GM10266 (cell line): ENCODE measurements at regions not wholly inside any gene's neighbourhood (a gene's known extent, or its start where the extent isn't known, plus 50 kb on each side); places are given as distances from the start of the nearest gene placed in this dataset.

Experiments
- DNase-seq: peaks from one replicate; pipeline ENCODE4 v3.0.0; 2012; ENCODE audit errors: extremely low spot score
- TF ChIP-seq, protein P1 (sequence below): IDR thresholded peaks from 2 replicates; pipeline ENCODE4 v1.5.1; 2012; ENCODE audit warnings: mild to moderate bottlenecking, low read depth; ENCODE audit not compliant: control insufficient read depth, insufficient read depth; ENCODE audit errors: missing control alignments

DNA sequence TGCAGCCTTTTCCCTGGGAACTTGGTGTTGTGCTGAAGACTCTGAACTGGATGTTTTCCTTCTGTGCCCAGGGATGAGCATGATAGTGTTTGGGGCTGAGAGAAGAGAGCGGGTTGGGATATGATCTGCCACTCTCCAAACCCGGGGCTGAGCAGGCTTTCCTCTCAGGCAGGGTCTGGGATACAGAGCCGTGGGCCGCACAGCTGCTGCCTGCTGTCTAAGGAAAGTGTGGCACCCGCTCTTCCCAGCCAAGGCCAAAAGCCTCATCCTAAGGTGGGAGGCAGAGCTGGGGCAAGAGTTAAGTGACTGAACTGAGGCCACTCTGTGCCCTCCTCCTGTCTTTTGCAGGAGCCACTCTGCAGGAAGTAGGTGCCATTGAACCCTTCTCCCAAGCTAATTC, 83.6 kb upstream of the PITX1 start:
- TF ChIP-seq, protein P1, sequence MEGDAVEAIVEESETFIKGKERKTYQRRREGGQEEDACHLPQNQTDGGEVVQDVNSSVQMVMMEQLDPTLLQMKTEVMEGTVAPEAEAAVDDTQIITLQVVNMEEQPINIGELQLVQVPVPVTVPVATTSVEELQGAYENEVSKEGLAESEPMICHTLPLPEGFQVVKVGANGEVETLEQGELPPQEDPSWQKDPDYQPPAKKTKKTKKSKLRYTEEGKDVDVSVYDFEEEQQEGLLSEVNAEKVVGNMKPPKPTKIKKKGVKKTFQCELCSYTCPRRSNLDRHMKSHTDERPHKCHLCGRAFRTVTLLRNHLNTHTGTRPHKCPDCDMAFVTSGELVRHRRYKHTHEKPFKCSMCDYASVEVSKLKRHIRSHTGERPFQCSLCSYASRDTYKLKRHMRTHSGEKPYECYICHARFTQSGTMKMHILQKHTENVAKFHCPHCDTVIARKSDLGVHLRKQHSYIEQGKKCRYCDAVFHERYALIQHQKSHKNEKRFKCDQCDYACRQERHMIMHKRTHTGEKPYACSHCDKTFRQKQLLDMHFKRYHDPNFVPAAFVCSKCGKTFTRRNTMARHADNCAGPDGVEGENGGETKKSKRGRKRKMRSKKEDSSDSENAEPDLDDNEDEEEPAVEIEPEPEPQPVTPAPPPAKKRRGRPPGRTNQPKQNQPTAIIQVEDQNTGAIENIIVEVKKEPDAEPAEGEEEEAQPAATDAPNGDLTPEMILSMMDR = no peak

DNA sequence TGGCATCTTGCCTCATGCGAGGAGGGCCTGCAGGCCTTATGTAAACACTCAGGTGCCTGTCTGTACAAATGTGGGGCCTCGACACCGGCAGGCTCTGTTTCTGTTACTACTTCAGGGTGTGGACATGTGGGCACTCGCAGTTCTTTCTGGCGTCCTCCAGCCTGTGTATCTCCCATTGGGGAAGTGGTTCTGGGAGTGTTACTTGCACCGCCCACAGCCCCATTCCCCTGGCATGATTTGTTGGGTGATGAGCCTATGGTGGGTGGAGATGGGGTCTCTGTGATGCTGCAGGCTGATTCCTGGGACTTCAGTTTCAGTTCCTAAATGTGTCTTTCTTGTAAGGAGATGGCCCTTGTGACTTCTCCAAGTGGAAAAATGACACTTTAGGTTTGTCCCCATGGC, 82.1 kb upstream of the PITX1 start:
- no peak for DNase-seq
- TF ChIP-seq, protein P1 = no peak

More for the DNA sequence above, 83.6 kb upstream of the PITX1 start:
- no peak for DNase-seq

DNA sequence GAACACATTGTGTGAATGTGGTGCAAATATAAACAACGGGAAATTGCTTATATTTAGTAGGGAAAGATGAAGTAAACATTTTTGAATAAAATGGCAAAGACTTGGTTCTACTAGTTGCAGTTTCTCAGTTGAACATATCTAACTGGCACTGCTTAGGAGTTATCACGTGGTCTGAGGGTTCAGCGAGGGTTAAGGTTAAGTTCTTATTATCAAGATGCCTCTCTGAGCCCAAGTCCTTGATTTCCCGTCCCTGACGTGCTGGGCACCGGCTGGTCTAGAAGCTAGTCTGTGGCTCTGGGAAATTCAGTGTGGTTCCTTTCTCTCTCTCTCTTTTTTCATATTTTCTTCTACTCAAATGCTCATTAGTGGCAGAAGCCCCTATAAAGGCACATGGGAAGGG, 81.6 kb upstream of the PITX1 start:
- no peak for DNase-seq
- TF ChIP-seq, protein P1 = no peak

DNA sequence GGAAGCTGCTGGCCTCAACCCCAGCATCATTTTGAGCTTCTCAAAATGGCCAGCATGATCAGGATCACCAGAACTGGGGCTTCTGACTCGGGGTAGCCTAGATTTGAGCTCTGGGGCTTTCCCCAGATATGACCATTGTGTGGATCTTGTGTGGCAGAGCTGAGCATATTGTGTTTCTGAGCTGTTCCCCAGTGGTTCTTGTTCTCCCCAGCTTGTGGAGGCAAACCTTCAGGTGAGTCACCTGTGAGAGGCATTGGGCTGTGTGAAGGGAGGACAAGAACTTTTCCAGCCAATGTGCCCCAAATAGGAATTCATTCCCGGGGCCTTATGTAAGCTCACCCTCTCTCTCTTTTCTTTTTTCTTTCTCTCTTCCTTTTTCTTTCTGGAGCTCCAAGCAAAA, 80.7 kb upstream of the PITX1 start:
- DNase-seq = no peak
- TF ChIP-seq, protein P1 = no peak

DNA sequence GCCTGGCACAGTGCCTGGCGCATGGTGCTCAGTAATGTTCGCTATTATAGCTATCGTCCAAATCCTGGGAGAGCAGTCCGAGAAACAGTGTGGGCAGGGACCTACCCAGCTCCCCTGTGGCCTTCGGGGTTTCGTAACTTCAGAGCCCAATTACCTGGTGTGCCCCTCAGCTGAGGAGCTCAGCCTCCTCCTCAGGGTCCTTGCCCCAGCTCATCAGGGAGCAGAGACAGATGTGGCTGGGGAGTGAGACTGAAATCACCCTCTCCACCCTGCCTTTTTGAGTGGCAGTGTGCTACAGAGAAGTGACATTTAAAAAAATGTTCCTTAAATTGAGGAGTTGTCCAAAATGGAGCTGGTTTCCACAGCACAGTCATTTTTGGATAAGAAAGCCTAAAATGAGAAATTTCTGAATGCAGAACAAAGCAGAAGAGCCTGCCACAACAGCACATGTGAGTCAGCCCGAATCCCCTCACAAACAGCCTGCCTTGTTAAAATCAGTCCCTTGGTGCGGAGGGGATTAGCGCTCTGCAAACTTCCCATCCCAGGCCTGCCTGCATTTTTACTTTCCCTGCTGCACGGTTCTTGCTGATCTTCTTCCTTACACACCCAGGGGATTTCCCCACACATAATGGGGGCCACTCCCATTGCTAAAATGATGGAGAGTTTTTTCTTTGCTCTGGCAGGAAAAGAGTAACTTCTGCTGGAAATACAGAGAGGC, 78.1 kb upstream of the PITX1 start:
- TF ChIP-seq, protein P1 = no peak
- DNase-seq = no peak

DNA sequence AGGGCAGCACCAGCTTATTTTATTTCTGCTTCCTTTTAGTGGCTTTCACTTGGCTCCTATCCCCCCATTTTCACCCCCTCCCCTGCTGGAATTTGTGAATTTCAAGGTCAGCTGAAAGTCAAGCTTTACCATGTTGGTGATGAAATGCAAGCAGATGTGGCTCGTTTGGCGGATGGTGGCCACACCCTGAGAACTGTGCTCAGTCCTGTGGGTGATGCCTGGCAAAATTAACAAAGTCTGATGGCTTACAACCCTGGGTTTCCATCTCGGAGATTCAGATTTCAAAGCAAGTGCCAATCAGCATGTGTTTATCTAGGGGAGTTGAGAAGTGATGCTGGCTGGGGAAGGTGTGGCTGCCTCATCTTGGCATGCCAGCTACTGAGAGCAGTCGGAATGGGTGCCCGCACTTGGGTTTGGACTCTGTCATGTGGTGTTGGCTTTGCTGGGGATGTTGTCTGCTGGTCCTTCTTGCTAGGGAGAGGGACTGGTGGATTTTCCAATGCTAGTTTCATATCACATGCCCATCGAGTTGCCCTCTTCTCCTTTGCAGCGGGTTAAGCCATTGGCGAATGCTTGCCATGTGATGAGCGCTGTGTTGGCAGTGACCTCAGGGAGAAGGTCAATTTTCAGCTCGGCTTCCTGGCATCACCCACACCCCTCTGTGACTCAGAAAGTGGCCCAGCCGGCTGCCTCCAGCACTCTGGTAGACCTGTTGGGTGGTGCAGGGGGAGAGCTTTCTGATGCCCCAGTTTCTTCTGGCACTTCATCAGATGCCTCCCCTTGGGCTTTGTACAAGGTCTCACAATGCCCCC, 77.0 kb upstream of the PITX1 start:
- no peak for DNase-seq
- TF ChIP-seq, protein P1 = no peak

DNA sequence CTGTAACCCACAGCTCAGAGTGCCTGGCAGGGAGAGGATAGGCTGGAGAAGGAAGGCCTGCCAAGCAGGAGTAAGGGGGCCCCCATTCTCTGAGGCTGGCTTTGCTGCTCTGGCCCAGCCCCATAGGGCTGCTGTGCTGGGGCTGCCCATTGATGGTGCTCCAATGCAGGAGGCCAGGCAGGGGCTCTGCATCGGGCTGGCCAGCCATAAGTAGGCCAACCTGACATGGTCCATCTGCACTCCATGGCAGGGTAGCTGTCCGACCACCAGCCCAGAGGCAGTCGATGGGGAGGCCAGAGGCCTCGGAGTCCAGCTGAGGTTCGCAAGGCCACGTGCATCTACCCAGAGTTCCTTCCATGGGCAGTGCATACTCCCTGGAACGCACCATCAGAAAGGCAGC, 75.0 kb upstream of the PITX1 start:
- no peak for DNase-seq
- TF ChIP-seq, protein P1 = no peak
